ENCODE measurements at regions not wholly inside any gene's neighbourhood (a gene's known extent, or its start where the extent isn't known, plus 50 kb on each side); places are given as distances from the start of the nearest gene placed in this dataset.

DNA sequence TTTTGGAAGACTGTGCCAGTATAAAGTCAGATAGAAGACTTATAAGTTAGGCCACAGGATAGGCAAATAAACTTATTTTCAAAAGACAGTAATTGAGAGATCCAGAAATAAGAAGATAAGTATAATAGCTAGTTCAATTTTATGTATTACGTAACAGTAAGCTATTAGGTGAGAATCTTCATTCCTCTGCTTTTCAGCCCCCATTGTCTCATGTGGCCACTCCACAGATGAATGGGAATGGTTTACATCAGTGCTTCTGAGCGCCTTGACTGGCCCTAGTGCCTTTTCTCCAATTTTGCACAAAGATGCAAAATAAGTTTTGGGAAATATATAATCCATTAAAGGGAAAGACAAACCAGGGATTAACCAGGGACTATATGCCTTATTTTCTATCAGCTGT lies 550.5 kb downstream of the MMUT start:
- DNase-seq (ENCODE audit: low spot score), result no peak

DNA sequence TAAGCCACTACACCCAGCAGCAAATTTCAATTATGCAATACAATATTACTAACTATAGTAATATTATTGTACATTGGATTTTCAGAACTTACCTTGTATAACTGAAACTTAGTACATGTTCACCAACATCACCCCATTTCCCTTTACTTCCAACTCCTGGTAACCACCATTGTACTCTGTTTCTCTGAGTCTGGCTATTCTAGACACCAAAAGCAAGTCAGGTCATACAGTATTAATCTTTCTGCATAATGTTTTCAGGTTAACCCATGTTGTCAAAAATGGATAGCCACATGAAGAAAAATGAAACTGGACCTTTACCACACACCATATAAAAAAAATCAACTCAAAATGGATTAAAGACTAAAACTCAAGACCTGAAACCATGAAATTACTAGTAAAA lies 558.2 kb downstream of the MMUT start:
- no peak for DNase-seq (ENCODE audit: low spot score)

DNA sequence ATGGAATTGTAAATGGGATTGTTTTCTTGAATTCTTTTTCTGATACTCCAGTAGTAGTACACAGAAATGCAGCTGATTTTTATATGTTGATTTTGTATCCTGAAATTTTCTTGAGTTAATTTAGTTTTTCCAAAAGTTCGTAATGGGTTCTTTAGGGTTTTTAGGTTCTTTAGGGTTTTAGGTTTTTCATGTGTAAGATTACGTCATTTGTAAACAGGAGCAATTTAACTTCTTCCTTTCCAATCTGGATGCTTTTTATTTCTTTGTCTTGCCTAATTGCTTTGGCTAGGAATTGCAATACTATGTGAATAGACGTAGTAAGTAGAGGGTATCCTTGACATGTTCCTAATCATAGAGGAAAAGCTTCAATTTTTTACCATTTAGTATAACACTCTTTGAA lies 568.6 kb downstream of the MMUT start:
- DNase-seq (ENCODE audit: low spot score), result no peak

DNA sequence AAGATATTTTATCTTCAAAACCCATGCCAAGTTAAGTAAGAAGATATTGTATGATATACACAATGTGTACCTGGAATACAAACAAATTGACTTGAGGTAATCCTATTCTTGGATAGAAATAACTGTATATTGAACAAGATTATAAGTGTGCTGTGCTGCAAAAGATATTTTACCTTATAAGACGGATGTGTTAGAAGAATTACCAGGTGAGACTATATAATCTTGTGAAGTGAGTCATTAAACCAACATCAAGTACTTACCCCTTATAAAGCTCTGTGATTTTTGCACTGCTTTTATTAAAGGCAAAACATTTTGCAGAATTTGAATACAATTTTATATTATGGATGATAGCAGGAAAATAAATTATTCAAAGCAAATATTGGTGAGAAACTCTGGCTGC lies 570.0 kb downstream of the MMUT start:
- DNase-seq (ENCODE audit: low spot score), result no peak

DNA sequence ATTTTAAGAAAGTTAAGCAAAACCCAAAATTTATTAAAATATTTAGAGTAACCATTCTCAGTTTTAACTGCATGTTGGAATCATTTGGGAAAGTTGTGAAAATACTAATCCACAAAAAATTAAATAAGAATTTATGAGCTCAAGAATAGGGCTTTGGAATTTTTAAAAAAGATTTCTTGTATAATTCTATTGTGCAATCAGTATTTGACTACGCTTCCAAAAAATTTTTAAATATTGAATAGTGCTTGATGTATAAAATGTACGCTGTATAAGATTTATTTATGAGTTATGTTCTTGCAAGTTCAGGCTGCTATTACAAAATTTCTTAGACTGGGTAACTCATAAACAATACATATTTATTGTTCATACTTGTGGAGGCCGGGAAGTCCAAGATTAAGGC lies 571.7 kb downstream of the MMUT start:
- DNase-seq (ENCODE audit: low spot score), result no peak

DNA sequence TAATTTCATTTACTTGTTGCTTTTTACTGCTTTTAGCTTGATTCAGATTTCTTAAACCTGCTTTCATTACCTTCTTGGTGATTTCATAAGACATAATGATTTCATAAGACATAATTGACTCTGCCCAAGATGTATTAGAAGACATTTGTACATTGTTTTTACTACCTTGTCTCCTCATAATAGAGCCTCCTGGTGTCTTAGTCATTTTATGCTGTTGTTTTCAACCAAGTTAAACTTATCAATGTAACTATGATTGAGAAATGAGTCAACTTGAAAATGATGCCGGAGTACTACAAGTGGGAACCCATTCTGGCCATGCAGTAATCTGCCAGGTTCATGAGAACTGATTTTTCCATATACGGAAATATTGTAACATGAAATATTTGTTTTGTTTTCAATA lies 573.6 kb downstream of the MMUT start:
- DNase-seq (ENCODE audit: low spot score), result no peak

DNA sequence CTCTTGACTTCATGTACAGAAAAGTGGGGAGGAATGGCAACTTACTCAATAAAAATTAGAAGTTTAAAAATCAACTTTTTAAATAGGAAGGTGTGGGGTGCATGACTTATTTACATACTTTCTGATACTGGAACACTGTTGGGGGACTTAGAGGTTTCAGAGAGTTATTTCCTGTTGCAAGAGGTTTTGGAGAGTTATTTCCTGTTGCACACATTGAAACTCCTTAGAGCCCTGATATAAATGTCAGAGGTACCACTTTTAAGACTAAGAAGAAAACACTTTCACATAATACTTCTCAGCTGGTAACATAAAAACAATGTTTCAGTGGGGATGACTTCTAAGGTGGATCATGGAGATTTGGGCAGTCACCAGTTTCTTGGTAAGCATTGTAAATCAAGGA lies 579.9 kb downstream of the MMUT start:
- no peak for DNase-seq (ENCODE audit: low spot score)

DNA sequence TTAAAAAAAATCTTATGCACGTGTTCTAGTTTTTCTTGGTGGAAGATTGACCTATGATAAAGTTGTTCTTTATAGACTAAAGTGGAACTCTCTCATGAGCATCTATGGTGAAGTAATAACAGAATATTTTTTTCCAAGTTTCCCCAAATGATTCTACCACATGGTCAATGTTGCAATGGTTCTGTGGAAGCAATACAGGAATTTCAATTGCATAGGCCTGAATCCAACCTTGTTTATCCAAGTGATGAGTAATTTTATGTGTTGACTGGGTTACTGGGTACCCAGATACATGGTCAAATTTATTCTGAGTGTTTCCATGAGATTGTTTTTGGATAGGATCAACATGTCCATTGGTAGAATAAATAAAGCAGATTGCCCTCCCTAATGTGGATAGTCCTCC lies 581.5 kb downstream of the MMUT start:
- DNase-seq (ENCODE audit: low spot score), result no peak

DNA sequence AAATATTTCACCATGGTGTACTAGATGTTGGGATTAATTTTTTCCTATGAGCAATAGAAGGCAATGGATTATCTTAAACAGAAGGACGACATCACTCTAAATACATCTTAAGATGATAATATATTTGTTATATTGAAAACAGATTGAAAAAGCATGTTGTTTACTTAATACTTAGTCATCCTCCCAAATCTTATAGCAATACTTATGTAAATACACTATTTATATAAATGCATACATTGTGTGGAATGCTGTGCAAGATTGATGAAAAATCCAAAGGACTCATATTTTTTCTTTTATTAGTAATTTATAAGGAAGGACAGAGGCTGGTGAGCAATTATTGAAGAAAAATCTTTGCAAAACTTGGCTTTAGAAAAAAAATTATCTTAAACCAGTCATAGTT lies 593.5 kb downstream of the MMUT start:
- DNase-seq (ENCODE audit: low spot score), result no peak

DNA sequence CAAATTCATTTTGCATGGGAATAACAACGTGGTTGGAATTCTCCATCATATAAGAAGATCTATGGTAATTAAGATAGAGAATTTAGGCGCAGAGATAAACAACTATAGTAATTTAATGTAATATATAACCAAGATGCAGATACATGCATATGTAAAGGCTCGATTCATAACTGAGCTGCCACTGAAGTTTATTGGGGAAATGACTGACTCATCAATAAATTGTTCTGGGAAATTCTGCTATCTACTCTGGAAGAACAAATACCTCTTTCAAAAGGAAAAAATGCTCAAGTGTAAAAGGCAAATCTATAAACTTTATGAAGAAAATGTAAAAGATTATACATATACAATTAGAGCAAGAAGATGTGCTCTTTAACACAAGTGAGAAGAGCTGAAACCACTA lies 596.4 kb downstream of the MMUT start:
- no peak for DNase-seq (ENCODE audit: low spot score)

DNA sequence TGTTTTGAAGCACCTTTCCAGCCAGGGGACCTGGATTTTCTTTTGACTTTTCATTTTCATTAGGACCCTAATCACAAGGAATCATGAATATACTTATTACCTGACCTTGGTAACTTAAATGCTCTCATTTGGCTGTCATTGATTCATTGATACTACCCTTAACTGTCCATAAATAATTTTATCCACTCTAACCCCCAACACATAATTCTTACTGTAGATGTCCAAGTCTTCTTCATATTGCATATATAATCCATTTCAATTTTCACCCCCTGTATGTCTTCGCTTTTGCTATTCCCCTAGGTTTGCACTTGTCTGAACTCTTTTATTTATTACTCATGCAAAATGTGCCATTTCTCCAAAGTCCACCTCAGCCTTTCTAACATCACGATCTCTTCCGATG lies 602.9 kb downstream of the MMUT start:
- no peak for DNase-seq (ENCODE audit: low spot score)

DNA sequence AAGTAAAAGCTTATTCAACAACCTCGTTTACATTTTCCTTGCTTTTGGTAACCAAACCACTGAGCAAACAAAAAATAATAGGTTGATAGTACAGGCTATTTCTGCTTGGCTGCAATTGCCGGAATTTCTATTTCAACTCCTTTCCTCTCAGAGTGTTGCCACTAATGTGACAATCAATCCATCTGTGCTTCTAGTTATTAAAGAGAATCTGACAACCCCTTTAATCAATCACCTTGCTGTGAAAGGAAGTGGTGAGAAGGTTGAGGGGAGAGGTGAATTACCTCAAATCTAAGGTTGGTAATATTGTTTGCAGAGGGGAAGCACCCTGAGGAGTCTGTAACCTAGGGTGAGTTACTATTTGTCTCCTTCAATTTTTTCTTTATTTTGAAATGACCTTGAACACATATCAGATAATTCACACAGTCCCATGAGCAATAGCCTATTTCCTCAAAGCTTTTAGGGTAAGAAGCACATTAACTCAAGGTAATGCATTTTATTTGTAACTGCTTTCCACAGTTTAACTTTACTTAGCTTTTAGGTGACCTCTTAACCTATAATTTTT lies 603.4 kb downstream of the MMUT start:
- DNase-seq (ENCODE audit: low spot score), result no peak

DNA sequence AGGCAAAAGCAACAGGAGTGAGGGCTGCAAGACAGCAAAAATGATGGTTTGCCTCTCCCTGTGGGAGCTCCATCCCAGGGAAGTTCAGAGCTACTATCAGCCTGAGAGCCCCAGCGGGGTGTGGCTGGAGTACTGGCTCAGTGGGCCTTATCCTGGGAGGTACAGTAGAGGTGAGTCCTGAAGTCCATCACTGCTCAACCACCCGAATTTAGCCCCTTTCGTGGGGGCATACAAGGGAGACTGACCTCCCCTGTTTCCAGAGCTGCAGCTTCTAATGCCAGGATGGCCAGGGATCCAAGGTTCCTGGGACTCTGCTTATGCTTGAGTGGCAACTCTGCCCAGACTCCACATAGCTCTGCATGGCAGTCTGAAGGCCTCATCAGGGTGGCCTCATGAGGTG lies 617.8 kb downstream of the MMUT start:
- no peak for DNase-seq (ENCODE audit: low spot score)

DNA sequence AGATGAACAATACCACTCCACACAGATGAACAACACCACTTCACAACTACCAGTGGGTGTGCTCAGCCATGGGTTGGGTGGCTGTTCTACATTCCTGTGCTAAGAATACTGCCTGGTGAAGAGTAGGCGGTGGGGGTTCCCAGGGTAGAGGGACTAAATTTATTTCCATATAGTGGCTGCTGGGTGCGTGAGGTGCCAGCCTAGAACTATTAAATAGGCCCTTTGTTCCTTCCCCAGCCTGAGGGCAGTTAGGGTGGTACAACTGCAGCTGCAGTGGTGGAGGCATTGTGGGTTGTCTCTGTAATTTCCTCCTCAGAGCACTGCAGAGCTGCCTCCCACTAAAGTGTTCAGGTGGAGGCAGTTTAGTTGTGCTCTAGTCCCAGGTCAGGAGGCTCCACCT lies 618.4 kb downstream of the MMUT start:
- no peak for DNase-seq (ENCODE audit: low spot score)

DNA sequence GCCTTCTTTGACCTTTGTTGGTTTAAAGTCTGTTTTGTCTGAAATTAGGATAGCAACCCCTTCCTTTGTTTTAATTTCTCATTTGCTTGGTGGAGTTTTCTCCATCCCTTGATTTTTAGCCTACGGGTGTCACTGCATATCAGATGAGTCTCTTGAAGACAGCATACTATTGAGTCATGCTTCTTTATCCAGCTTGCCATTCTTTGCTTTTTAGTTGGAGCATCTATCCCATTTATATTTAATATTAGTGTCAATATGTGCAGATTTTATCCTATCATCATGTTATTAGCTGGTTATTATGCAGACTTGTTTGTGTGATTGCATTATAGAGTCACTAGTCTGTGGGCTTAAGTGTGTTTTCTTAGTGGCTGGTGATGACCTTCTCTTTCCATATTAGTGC lies 622.2 kb downstream of the MMUT start:
- DNase-seq (ENCODE audit: low spot score), result no peak

DNA sequence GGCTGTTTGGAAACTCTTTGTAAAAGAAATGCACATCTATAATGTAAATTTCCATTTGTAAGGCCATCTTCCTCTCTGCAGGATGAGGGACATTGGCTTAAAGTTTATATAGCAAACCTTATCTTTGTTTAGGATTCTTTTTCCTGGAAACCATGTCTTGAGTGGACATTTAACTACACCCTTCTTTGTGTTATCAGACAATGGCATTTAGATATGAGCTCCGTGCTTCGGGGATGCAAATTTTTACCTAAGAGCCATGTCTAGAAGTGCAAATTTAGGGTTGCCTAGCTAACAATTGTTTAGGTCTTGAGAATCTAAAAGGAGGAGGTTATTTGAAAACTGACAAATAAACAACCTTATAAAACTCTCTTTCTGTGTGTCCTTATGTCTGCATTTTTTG lies 623.8 kb downstream of the MMUT start:
- DNase-seq (ENCODE audit: low spot score), result no peak

DNA sequence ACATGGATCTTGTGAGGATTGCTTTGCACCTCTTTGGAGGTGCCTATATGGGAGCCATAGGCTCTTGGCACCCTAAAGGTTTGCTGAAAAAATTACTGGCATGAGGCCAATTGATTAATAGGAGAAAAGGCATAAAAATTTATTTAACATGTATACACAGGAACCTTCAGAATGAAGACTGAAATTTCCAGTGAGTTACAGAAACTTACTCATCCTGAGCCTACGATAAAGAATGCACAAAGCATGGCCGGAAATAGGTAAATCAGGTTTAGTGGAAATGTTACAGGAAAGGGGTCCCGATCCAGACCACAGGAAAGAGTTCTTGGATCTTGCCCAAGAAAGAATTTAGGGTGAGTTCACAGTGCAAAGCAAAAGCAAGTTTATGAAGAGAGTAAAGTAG lies 625.3 kb downstream of the MMUT start:
- no peak for DNase-seq (ENCODE audit: low spot score)

DNA sequence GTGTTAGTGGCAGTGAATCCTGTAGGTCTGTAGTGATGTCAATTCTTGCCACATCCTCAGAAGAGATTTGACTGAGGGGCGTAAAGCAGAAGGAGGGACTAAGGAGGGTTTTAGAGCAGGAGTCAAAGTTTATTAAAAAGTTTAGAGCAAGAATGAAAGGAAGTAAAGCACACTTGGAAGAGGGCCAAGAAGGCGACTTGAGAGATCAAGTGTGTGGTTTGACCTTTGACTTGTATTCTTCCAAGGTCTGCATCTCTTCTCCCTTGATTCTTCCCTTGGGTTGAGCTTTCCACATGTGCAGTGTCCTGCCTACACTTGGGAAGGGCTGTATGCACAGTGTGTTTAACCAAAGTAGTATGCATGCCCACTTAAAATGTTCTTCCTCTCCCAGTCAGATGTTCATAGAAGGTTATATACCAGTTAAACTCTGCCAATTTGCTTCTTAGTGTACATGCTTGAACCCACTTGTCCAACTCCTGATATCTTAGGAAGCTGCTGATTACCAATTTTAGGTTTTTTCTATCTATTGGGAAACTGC lies 627.6 kb downstream of the MMUT start:
- DNase-seq (ENCODE audit: low spot score), result peak; percentile 28

DNA sequence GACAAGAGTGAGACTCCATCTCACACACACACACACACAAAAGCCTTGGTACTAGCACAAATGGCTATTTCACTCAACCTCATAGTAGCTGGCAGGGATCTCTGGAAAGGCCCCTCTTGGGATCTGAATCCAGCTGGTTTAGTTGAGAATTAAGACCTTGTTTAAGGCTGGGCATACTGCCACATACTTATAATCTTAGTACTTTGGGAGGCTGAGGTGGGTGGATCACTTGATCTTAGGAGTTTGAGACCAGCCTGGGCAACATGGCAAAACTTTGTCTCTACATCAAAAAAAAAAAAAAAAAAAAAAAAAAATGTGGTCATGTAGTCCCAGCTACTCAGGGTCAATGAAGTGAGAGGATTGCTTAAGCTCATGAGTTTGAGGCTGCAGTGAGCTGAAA lies 628.3 kb downstream of the MMUT start:
- no peak for DNase-seq (ENCODE audit: low spot score)

DNA sequence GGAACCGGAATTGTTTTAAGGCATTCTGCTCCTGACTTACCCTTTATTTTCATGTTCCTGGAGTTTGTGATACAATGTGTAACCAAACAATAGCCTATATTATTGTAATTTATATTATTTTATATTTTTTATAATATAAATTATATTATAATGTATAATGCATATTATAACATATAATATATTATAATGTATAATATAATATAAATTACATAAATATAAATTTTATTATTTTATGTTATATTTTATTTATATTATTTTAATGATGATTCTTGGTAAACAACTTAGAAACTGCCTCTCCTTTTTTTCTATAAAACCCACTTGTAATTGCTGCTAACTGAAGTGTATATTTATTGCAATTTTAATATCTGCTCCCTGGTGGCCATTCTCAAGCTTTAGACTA lies 629.1 kb downstream of the MMUT start:
- no peak for DNase-seq (ENCODE audit: low spot score)

DNA sequence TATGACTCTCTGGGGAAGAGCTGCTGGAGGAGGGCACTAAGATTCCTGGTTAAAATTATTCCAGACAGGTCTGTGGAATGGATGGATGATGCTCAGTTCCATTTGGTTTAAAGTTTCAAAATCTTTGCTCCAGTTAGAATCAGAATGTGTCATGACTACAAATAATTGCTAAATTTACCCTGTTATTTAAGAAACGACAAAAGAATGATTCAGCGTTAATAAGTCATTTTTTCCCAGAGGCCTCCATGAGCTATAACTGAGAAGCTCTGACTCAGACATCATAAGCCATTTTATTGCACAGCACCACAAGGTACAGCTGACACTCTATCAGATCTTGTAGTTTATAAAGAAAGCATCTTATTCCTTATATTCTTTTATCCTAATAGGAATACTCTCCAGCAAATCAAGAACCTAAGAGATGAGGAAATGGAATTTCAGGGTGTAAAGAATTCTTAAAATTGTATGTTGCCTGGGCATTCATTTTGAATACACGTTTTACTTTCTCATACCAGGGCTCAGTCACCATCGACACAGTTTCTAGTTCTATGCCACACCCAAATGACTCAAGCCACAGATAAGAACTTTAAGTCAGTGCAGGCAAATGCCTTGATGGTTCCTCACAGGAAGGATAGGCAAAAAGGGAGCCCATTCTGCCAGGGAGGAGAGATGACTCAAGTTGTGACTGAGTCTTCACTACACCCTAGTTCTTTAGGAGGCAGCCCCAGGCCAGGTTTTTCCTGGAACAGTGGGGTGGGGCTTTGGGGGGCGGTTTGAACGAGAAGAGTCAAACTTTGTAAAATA lies 636.0 kb downstream of the MMUT start:
- peak; percentile 98 for DNase-seq (ENCODE audit: low spot score)

DNA sequence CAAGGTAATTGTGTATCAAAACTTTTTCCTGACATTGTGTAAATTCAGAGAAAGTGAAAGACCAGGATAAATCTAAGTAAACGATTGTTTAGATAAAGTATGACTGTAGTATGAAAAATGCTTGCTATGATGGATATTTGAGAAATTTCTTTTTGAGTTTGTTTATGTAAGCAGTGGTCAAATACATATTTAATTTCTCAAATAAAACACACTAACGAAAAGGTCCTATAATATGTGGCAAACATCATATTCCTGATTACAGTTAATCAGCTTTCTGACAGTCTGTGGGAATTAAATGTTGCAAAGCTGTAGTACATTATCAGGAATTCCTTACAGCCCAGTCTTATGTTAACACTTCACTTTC lies 636.9 kb downstream of the MMUT start:
- DNase-seq (ENCODE audit: low spot score), result no peak

DNA sequence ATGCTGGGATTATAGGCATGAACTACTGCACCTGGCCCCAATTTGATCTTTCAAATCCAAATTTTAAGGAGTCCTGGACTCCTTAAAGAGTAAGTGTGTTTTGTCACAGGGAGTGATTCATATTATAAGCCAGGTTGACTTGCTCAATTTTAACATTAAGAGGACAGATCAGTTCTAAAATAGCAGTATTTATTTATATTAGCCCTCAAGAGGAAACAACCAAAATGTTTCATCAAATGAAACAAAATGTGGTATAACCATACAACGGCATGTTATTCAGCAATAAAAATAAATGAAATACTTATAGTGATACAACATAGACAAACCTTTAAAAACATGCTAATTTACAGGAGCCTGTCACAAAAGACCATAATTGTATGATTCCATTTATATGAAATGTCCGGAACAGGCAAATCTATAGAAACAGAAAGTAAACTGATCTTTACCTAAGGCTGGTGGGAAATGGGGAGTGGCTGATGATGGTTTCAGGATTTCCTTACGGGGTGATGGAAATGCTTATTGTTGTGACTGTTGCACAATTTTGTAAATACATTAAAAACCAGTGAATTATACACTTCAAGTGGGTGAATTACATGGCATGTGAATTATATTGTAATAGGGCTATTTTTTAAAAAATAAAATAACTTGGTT lies 637.4 kb downstream of the MMUT start:
- DNase-seq (ENCODE audit: low spot score), result no peak

DNA sequence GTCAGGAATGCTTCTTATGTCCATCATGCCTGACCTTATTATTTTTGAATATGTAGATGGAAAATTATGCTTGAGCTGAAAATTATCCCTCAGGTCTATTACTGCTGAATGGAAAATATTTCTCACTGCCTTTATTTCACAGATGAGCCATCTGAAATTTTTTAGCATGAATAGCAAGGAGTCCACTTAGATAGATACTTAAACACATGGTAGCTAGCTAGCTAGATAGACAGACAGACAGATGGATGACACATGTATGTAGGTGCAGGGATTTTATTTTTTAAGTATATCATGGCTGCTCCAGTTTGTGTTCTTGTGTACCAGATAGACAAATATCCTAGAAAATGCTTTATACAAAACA lies 645.0 kb downstream of the MMUT start:
- no peak for DNase-seq (ENCODE audit: low spot score)

All from kidney tubule cell (primary cell).